ENCODE measurements at regions not wholly inside any gene's neighbourhood (a gene's known extent, or its start where the extent isn't known, plus 50 kb on each side); places are given as distances from the start of the nearest gene placed in this dataset.

- no peak for TF ChIP-seq POLR2A (IDR thresholded peaks at IDR 0.05; ENCODE audit: extremely low read depth, insufficient read length)
- no peak for TF ChIP-seq MAX (IDR thresholded peaks at IDR 0.05; ENCODE audit: low read depth, low read length)
- no peak for TF ChIP-seq CTCF (IDR thresholded peaks at IDR 0.05; ENCODE audit: low read depth, low read length)
- no peak for TF ChIP-seq MYC (IDR thresholded peaks at IDR 0.05; ENCODE audit: low read depth, low read length)
These were observed 267.3 kb downstream of the EN1 start for GRCh38 chr2:118580107-118580506.
